PC-9 (cell line): ENCODE measurements at regions not wholly inside any gene's neighbourhood (a gene's known extent, or its start where the extent isn't known, plus 50 kb on each side); places are given as distances from the start of the nearest gene placed in this dataset.

Experiments
- CTCF ChIP-seq: fragments of 200-600 bp; sonication (generic); conservative IDR thresholded peaks from 2 replicates; pipeline ENCODE4 v1.6.1; 2017; ENCODE audit warnings: mixed run types, antibody characterized with exemption, mild to moderate bottlenecking, moderate library complexity
- EZH2 ChIP-seq: fragments of 200-600 bp; sonication (generic); IDR thresholded peaks from 2 replicates; pipeline ENCODE4 v1.8.0; 2017; ENCODE audit warnings: antibody characterized with exemption, low read depth

DNA sequence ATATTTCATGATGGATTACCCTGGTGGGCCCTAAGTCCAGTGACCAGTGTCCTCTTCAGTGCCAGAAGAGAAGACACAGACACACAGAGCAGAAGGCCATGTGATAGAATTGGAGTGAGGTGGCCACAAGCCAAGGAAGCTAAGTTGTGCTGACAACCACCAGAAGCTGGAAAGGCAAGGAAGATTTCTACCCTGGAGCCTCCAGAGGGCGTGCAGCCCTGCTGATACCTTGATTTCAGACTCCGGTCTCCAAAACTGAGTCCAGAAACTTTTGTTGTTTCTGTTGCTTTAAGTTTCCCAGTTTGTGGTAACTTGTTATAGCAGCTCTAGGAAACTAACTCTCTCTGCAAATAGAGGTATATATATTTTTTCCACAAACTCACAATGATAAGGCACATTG lies 396.6 kb upstream of the ASIC2 start:
- TF ChIP-seq CTCF (no peak), EZH2 (no peak)
